Ovary (tissue), 7 donors: ENCODE measurements at regions not wholly inside any gene's neighbourhood (a gene's known extent, or its start where the extent isn't known, plus 50 kb on each side); places are given as distances from the start of the nearest gene placed in this dataset.

Source experiments
- DNase-seq, 5 donors: peaks; one replicate each; pipeline ENCODE4 v3.0.0-alpha.2; 2019 to 2020
- H3K27ac ChIP-seq, 2 donors: fragments of 200-600 bp; one replicate each; pipeline versions ENCODE4 v1.5.1 to v1.8.0; 2019 to 2022
- H3K27me3 ChIP-seq: fragments of 200-600 bp; one replicate; pipeline ENCODE4 v1.8.0; 2022
- H3K36me3 ChIP-seq: fragments of 200-600 bp; sonication (generic); one replicate; pipeline ENCODE4 v1.5.1; 2019
- H3K4me1 ChIP-seq: one replicate; pipeline ENCODE4 v1.8.1; 2013; ENCODE audit warnings: mild to moderate bottlenecking, moderate library complexity; ENCODE audit not compliant: insufficient read depth
- H3K4me3 ChIP-seq: fragments of 200-600 bp; sonication (generic); one replicate; pipeline ENCODE4 v1.5.1; 2017
- H3K9me3 ChIP-seq, 2 donors: fragments of 200-600 bp in 1 of 2; sonication (generic) in 1 of 2; one replicate each; pipeline versions ENCODE4 v1.5.1 to v1.8.1; 2013 to 2019; ENCODE audit warnings: mild to moderate bottlenecking in 1 of 2, moderate library complexity in 1 of 2
- EP300 ChIP-seq: sonication (generic); formaldehyde crosslinking; IDR thresholded peaks from one replicate; pipeline ENCODE4 v1.6.1; 2017; ENCODE audit warnings: antibody characterized with exemption
- POLR2A ChIP-seq: fragments of 450-650 bp; IDR thresholded peaks from one replicate; pipeline ENCODE4 v1.6.1; 2017; ENCODE audit warnings: antibody characterized with exemption, mild to moderate bottlenecking, moderate library complexity
- WGBS, 3 donors: extraction: QIAGEN DNeasy Blood & Tissue Kit in 1 of 3; methylation state at CpG; one replicate each; pipeline versions ENCODE4 v1.1.5 to v1.1.7; 2013 to 2017; 5-methylcytosine and 5-hydroxymethylcytosine counted together
- intact Hi-C, 4 donors: fragments of 100-400 bp; cut with DNase I; formaldehyde crosslinking; loops; one replicate each; pipeline versions ENCODE4 v1.11.0 to v1.15.1; 2022 to 2023
- TF ChIP-seq, protein P1 (sequence below), 3 donors: fragments of 450-650 bp in 2 of 3; fragments of 200-600 bp in 1 of 3; IDR thresholded peaks; one replicate each; pipeline versions ENCODE4 v1.5.1 to v1.8.0; 2016 to 2022; ENCODE audit warnings: antibody characterized with exemption in 3 of 3, mild to moderate bottlenecking in 1 of 3
- donor health status: DM: no; HTN: no; CAD: no; lungs with moderate emphysema.
- donor health status: DM: no; HTN: no; CAD: no.
- donor health status: Bipolar disorder and iron deficiency.
- donor health status: DM: no; HTN: no; CAD: no.
- donor health status: DM: yes; HTN: yes; CAD: no.

GRCh38 chr3:117541721-117542120 is 832.1 kb downstream of the TUSC7 start:
- DNase-seq, result no peak
- H3K27ac ChIP-seq, result no peak overlapping the region
- H3K9me3 ChIP-seq, result no peaks in the 10 kb centered on the region
- intact Hi-C loops, result no loop called here
- 87 to 90% (median 90%) methylated on average over 3 of the region's 3 CpGs for WGBS, 3 donors
- no peak overlapping the region for H3K4me3 ChIP-seq
- H3K27me3 ChIP-seq, result no peaks in the 10 kb centered on the region
- no peaks in the 10 kb centered on the region for H3K36me3 ChIP-seq
- no peaks in the 10 kb centered on the region for H3K4me1 ChIP-seq
- TF ChIP-seq POLR2A (no peak), EP300 (no peak)
- TF ChIP-seq, protein P1, sequence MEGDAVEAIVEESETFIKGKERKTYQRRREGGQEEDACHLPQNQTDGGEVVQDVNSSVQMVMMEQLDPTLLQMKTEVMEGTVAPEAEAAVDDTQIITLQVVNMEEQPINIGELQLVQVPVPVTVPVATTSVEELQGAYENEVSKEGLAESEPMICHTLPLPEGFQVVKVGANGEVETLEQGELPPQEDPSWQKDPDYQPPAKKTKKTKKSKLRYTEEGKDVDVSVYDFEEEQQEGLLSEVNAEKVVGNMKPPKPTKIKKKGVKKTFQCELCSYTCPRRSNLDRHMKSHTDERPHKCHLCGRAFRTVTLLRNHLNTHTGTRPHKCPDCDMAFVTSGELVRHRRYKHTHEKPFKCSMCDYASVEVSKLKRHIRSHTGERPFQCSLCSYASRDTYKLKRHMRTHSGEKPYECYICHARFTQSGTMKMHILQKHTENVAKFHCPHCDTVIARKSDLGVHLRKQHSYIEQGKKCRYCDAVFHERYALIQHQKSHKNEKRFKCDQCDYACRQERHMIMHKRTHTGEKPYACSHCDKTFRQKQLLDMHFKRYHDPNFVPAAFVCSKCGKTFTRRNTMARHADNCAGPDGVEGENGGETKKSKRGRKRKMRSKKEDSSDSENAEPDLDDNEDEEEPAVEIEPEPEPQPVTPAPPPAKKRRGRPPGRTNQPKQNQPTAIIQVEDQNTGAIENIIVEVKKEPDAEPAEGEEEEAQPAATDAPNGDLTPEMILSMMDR (IDR thresholded peaks at IDR 0.05), result no peak

DNA sequence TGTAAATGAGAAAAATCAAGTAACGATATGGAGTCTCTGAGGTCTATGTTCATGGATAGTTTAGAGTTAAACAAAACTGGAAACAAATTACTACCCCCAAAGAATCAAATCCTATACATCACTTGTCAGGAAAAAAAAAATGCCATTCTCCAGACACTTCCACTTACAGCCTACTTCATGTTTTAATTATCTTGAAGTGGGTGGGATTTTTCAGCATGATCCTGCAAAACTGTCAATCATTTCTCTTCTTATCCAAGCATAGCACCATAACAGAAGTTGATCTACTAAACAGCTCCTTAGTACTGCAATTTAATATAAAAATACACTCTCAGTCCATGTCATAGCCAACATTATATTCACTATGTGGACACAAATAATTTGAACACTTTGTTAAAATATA is 833.9 kb downstream of the TUSC7 start:
- no peak for DNase-seq
- Histone ChIP-seq H3K9me3 (no peaks in the 10 kb centered on the region), H3K4me3 (no peak overlapping the region), H3K36me3 (no peaks in the 10 kb centered on the region), H3K27ac (no peak overlapping the region), H3K4me1 (no peaks in the 10 kb centered on the region), H3K27me3 (no peaks in the 10 kb centered on the region)
- intact Hi-C loops, result no loop called here
- 84 to 95% (median 93%) methylated on average over 1 of the region's 1 CpG for WGBS, 3 donors
- TF ChIP-seq, protein P1 (IDR thresholded peaks at IDR 0.05), result no peak
- TF ChIP-seq EP300 (no peak), POLR2A (no peak)

DNA sequence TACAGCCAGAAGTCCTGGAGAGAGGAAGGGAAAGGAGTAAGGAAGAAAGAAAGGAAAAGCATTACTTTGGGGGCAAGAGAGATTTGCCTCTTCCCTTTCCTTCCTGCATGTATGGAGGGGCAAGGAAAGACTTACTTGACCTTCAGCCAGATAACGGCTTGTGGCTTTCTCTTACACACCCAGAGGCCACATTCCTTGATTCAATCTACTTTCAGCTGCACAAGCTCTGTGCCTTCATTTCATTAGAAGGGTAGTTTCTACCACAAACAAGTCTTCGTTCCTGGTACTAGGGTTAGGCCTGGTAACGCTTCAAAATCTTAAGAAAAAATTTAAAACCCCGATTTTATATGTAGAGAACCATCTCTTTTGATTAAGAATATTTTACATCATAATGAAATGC is 835.9 kb downstream of the TUSC7 start:
- intact Hi-C loops, result no loop called here

GRCh38 chr3:117547956-117548550 is 838.5 kb downstream of the TUSC7 start:
- Histone ChIP-seq H3K4me3 (no peak overlapping the region), H3K36me3 (no peaks in the 10 kb centered on the region), H3K27me3 (no peaks in the 10 kb centered on the region), H3K9me3 (no peaks in the 10 kb centered on the region), H3K27ac (no peak overlapping the region), H3K4me1 (no peaks in the 10 kb centered on the region)
- intact Hi-C loops, result no loop called here
- WGBS, 3 donors, result 78 to 93% (median 80%) methylated on average over 2 of the region's 2 CpGs
- no peak for DNase-seq
- no peak for TF ChIP-seq EP300
- TF ChIP-seq, protein P1 (IDR thresholded peaks at IDR 0.05), result no peak
- TF ChIP-seq POLR2A, result no peak

More for the DNA sequence above, 835.9 kb downstream of the TUSC7 start:
- H3K4me3 ChIP-seq, result no peak overlapping the region
- no peaks in the 10 kb centered on the region for H3K36me3 ChIP-seq
- no peaks in the 10 kb centered on the region for H3K9me3 ChIP-seq
- TF ChIP-seq, protein P1 (IDR thresholded peaks at IDR 0.05), result no peak
- TF ChIP-seq EP300, result no peak
- no peak for TF ChIP-seq POLR2A
- 83 to 87% (median 85%) methylated on average over 4 of the region's 4 CpGs for WGBS, 3 donors
- H3K4me1 ChIP-seq, result no peaks in the 10 kb centered on the region
- H3K27ac ChIP-seq, result no peak overlapping the region
- H3K27me3 ChIP-seq, result no peaks in the 10 kb centered on the region
- DNase-seq, result no peak
